ENCODE measurements at regions not wholly inside any gene's neighbourhood (a gene's known extent, or its start where the extent isn't known, plus 50 kb on each side); places are given as distances from the start of the nearest gene placed in this dataset.

- no peak for DNase-seq (ENCODE audit: low spot score)
- in situ Hi-C loops (cut with MboI; ENCODE audit: low pct_unique_long_range_greater_than_20kb, low sequenced_read_pairs, unreplicated experiment) = no loop called here
Observed at GRCh38 chr20:56179051-56179450, 69.5 kb upstream of the MC3R start.

GRCh38 chr20:56181583-56181982 lies 66.9 kb upstream of the MC3R start:
- in situ Hi-C loops (cut with MboI; ENCODE audit: low pct_unique_long_range_greater_than_20kb, low sequenced_read_pairs, unreplicated experiment) = no loop called here
- no peak for DNase-seq (ENCODE audit: low spot score)
- no peak for TF ChIP-seq CTCF (IDR thresholded peaks at IDR 0.05; ENCODE audit: extremely low read depth, insufficient read depth, missing control alignments)

More at GRCh38 chr20:56179051-56179450, 69.5 kb upstream of the MC3R start:
- no peak for TF ChIP-seq CTCF (IDR thresholded peaks at IDR 0.05; ENCODE audit: extremely low read depth, insufficient read depth, missing control alignments)

GRCh38 chr20:56187534-56188165 lies 60.9 kb upstream of the MC3R start:
- in situ Hi-C loops (cut with MboI; ENCODE audit: low pct_unique_long_range_greater_than_20kb, low sequenced_read_pairs, unreplicated experiment) = no loop called here
- DNase-seq (ENCODE audit: low spot score) = no peak
- no peak for TF ChIP-seq CTCF (IDR thresholded peaks at IDR 0.05; ENCODE audit: extremely low read depth, insufficient read depth, missing control alignments)

GRCh38 chr20:56194042-56194441 lies 54.5 kb upstream of the MC3R start:
- DNase-seq (ENCODE audit: low spot score) = no peak
- TF ChIP-seq CTCF (IDR thresholded peaks at IDR 0.05; ENCODE audit: extremely low read depth, insufficient read depth, missing control alignments) = no peak
- in situ Hi-C loops (cut with MboI; ENCODE audit: low pct_unique_long_range_greater_than_20kb, low sequenced_read_pairs, unreplicated experiment) = no loop called here

GRCh38 chr20:56195946-56196345 lies 52.6 kb upstream of the MC3R start:
- no peak for DNase-seq (ENCODE audit: low spot score)
- in situ Hi-C loops (cut with MboI; ENCODE audit: low pct_unique_long_range_greater_than_20kb, low sequenced_read_pairs, unreplicated experiment) = no loop called here
- no peak for TF ChIP-seq CTCF (IDR thresholded peaks at IDR 0.05; ENCODE audit: extremely low read depth, insufficient read depth, missing control alignments)

Measured in GM13977 (cell line).